ENCODE measurements at regions not wholly inside any gene's neighbourhood (a gene's known extent, or its start where the extent isn't known, plus 50 kb on each side); places are given as distances from the start of the nearest gene placed in this dataset.

DNA sequence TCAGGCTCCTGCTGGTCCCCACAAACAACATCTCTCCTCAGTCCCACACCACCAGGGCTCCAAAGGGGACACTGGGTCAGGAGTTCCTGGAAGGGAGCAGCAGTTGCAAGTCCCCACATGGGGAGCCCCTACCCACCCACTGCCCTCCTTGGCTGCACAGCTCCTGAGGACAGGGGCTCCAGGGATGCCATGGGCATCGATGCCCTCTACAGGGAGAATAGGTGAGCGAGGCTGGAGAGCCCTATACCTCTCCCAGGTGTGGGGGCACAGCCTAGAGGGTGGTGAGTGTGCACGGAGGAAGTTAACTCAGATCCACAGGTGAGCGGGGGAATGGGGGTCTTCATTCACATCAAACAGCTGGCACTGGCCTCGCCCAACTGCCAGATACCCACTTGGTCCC is 141.2 kb upstream of the LINGO1 start:
- no peaks in the 10 kb centered on the region for H3K27me3 ChIP-seq (ENCODE audit: insufficient read depth, low read length)
- no peaks in the 10 kb centered on the region for H3K4me1 ChIP-seq (ENCODE audit: insufficient read depth, low read length)
- no peaks in the 10 kb centered on the region for H3K36me3 ChIP-seq (ENCODE audit: insufficient read depth, low read length)
- no peaks in the 10 kb centered on the region for H3K9me3 ChIP-seq (ENCODE audit: insufficient read depth, low read depth, low read length)
- H3K9ac ChIP-seq (ENCODE audit: low read depth, low read length) = no peak overlapping the region
- no peak overlapping the region for H3K4me3 ChIP-seq (ENCODE audit: low read length)
- no peak overlapping the region for H3K27ac ChIP-seq (ENCODE audit: low read depth, low read length)
- WGBS = 92% methylated on average over 5 of the region's 5 CpGs

DNA sequence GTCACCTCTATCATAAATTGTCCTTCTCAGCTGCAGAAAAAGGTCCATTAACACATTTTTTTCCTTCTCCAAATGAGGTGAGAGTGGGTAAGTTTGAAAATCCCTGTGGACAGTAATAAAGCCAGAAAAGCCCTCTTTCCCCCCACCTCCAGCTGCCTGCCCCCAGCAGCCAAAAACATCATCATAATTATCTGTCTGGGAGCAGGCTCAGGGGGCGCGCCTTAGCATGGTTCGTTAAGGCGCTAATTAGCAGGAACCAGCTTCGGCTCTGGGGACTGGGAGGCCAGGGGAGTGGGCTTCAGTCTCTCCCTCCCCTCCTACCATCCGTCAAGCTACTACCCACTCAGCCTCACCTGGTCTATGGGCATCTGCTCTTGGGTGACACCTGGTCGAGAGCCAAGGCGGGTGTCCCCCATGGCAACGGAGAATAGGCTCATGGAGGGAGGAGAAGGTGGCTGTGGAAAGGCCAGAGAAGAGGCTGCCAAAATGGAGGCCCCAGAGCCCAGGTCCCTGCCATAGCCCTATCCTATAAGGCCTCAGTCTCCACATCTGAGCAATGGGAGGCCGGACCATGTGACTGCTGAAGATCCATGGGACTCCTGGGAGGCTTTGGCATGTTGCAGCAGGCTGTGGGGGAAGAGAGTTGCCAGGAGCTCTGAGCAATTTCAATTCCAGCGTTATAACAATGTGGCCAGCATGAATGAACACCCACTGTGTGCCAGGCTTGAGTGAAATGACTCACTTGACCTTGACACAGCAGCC is 140.1 kb upstream of the LINGO1 start:
- Histone ChIP-seq H3K4me1 (ENCODE audit: insufficient read depth, low read length) (no peaks in the 10 kb centered on the region), H3K36me3 (ENCODE audit: insufficient read depth, low read length) (no peaks in the 10 kb centered on the region), H3K4me3 (ENCODE audit: low read length) (no peak overlapping the region), H3K9me3 (ENCODE audit: insufficient read depth, low read depth, low read length) (no peaks in the 10 kb centered on the region), H3K27ac (ENCODE audit: low read depth, low read length) (no peak overlapping the region), H3K9ac (ENCODE audit: low read depth, low read length) (no peak overlapping the region), H3K27me3 (ENCODE audit: insufficient read depth, low read length) (no peaks in the 10 kb centered on the region)
- WGBS = 81% methylated on average over 11 of the region's 11 CpGs

DNA sequence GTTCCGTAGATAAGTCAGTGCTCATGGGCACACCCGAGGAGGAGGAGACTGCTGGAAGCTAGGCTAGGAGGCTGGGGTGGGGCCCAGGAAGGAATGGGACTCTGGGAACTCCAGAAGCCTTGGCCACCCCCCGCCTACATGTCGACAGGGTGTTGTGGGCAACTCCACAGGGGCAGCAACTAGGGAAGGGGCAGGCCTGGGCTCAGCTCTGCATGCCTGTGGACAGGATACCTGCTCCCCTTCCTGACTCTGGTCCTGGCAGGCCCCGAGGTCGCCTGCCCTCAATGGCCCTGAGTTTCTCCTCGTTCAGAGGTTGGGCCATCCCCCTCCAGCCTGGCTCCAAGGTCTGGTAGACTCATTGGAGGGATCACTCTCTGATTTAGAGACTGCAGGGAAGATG is 138.9 kb upstream of the LINGO1 start:
- Histone ChIP-seq H3K27ac (ENCODE audit: low read depth, low read length) (no peak overlapping the region), H3K27me3 (ENCODE audit: insufficient read depth, low read length) (no peaks in the 10 kb centered on the region), H3K4me1 (ENCODE audit: insufficient read depth, low read length) (no peaks in the 10 kb centered on the region), H3K9ac (ENCODE audit: low read depth, low read length) (no peak overlapping the region), H3K9me3 (ENCODE audit: insufficient read depth, low read depth, low read length) (no peaks in the 10 kb centered on the region), H3K36me3 (ENCODE audit: insufficient read depth, low read length) (no peaks in the 10 kb centered on the region), H3K4me3 (ENCODE audit: low read length) (no peak overlapping the region)
- WGBS = 89% methylated on average over 7 of the region's 7 CpGs

DNA sequence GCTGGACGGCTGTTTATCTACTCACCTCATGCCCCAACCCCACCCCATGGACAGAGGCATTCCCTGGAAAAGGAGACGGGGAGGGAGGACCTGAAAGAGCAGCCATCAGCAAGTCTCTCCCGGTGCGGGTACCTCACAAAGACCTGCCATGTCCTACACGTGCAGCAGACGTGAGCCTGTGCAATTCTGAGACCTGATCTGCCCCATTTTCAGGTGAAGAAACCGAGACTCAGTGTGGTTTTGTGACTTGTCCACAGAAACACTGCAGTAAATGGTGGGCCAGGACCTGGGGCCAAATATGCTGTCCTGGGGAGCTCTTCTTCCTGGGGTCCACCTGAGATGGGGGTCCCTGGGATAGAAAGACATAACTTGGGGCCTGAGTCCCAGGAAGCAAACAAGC is 137.0 kb upstream of the LINGO1 start:
- Histone ChIP-seq H3K27ac (ENCODE audit: low read depth, low read length) (no peak overlapping the region), H3K36me3 (ENCODE audit: insufficient read depth, low read length) (no peaks in the 10 kb centered on the region), H3K9ac (ENCODE audit: low read depth, low read length) (no peak overlapping the region), H3K27me3 (ENCODE audit: insufficient read depth, low read length) (no peaks in the 10 kb centered on the region), H3K9me3 (ENCODE audit: insufficient read depth, low read depth, low read length) (no peaks in the 10 kb centered on the region), H3K4me3 (ENCODE audit: low read length) (no peak overlapping the region), H3K4me1 (ENCODE audit: insufficient read depth, low read length) (no peaks in the 10 kb centered on the region)
- WGBS = 92% methylated on average over 7 of the region's 7 CpGs

DNA sequence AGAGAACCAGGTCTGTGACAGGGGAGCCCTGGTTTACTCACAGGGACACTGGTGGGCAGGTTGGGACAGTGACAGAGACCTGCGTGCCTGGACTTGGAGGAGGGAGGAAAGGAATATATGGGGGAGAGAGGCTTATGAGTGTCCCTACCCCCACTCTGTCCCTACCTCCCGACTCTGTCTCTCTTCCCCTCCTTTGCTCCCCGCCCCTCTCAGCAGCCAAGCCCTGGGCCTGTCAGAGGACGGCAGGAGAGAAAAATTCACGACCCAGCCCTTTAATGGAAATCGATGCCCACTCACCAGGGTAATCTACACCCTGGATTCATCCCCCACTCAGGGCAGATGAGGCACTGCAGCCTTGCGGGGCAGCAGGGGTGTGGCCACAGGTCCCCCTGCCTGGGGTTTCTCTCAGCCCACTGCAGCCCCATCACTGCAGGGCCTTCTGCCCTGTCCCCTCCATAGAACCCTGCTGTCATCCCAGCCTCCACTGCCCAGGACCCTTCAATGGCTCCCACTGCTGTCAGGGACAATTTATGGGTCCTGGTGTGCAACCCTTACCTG is 135.9 kb upstream of the LINGO1 start:
- peaks cover 5% of the 10 kb centered on the region; the same call in 1 of the 2 replicates for H3K4me1 ChIP-seq (ENCODE audit: insufficient read depth, low read length)
- no peak overlapping the region for H3K9ac ChIP-seq (ENCODE audit: low read depth, low read length)
- H3K36me3 ChIP-seq (ENCODE audit: insufficient read depth, low read length) = no peaks in the 10 kb centered on the region
- H3K27ac ChIP-seq (ENCODE audit: low read depth, low read length) = no peak overlapping the region
- 67% methylated on average over 7 of the region's 7 CpGs for WGBS
- H3K9me3 ChIP-seq (ENCODE audit: insufficient read depth, low read depth, low read length) = no peaks in the 10 kb centered on the region
- H3K4me3 ChIP-seq (ENCODE audit: low read length) = no peak overlapping the region
- no peaks in the 10 kb centered on the region for H3K27me3 ChIP-seq (ENCODE audit: insufficient read depth, low read length)

DNA sequence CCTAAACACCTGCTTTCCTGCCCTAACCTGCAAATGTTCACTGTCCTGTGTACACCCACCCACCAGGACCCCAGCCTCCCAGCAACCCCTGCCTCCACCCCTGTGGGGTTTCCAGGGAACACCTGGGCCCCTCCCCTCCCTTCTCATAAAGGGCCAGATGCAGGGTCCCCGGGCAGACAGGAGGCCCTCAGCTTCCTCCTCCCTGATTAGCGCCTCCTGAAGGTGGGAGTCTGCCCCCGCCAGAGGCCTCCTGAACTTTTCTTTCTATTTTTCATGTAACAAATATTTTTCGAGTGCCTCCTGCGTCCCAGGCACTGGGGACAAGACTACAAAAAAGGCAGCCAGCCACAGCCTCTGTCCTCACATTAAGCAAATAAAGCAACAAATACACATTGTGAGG is 135.4 kb upstream of the LINGO1 start:
- Histone ChIP-seq H3K36me3 (ENCODE audit: insufficient read depth, low read length) (no peaks in the 10 kb centered on the region), H3K27me3 (ENCODE audit: insufficient read depth, low read length) (no peaks in the 10 kb centered on the region), H3K9me3 (ENCODE audit: insufficient read depth, low read depth, low read length) (no peaks in the 10 kb centered on the region), H3K9ac (ENCODE audit: low read depth, low read length) (no peak overlapping the region), H3K4me3 (ENCODE audit: low read length) (no peak overlapping the region), H3K4me1 (ENCODE audit: insufficient read depth, low read length) (peaks cover 8% of the 10 kb centered on the region; the same call in 1 of the 2 replicates), H3K27ac (ENCODE audit: low read depth, low read length) (no peak overlapping the region)
- WGBS = 63% methylated on average over 5 of the region's 5 CpGs

DNA sequence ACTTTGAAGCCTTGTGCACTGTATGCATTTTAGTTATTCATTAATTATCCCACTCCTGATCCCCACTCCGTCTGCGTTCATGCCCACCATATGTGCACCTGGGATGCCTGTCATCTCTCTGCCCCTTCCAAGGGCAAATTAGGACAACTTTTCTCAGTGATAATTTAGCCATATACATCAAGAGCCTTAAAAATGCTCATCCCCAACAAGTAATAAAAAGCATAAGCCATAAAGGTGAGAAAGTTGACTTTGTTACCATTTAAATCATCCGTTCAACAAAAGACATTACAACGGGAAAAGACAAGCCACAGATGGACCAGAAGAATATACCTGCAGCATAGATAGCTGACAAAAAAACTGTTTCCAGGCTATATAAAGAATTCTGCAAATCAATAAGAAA is 131.4 kb upstream of the LINGO1 start:
- Histone ChIP-seq H3K27ac (ENCODE audit: low read depth, low read length) (no peak overlapping the region), H3K4me3 (ENCODE audit: low read length) (no peak overlapping the region), H3K9me3 (ENCODE audit: insufficient read depth, low read depth, low read length) (no peaks in the 10 kb centered on the region), H3K9ac (ENCODE audit: low read depth, low read length) (no peak overlapping the region), H3K4me1 (ENCODE audit: insufficient read depth, low read length) (peaks cover 8% of the 10 kb centered on the region; the same call in 1 of the 2 replicates), H3K36me3 (ENCODE audit: insufficient read depth, low read length) (no peaks in the 10 kb centered on the region), H3K27me3 (ENCODE audit: insufficient read depth, low read length) (no peaks in the 10 kb centered on the region)
- WGBS = 95% methylated on average over 4 of the region's 4 CpGs

DNA sequence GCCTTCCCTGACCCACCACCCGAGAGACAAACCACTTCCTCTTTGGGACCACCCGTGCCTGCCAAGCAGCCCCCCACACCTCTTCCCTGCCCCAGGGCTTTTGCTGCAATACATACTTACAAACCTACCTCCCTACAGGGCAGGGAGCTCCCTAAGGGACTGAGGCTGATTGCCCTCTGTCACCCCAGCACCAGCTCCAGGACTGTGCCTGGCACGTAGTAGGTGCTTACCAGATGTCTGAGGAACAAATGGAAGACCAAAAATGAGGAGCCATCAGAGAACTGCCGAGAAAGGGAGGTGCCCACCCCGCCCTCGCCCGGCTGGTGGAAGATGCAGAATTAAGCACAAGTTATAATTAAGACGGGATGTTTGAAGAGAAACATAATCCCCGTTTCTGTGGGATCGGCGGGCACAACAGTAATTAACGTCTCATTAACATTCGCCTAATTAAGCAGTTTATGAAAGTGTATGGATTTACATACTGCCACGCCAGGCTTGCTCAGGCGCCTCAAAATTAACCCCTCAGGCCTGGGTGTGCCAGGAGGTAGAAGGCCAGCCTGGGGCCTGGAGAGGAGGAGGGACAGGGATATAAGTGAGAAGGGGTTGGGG is 130.1 kb upstream of the LINGO1 start:
- peaks cover 8% of the 10 kb centered on the region; the same call in 1 of the 2 replicates for H3K4me1 ChIP-seq (ENCODE audit: insufficient read depth, low read length)
- no peaks in the 10 kb centered on the region for H3K9me3 ChIP-seq (ENCODE audit: insufficient read depth, low read depth, low read length)
- no peak overlapping the region for H3K9ac ChIP-seq (ENCODE audit: low read depth, low read length)
- no peak overlapping the region for H3K4me3 ChIP-seq (ENCODE audit: low read length)
- WGBS = 88% methylated on average over 15 of the region's 15 CpGs
- H3K27ac ChIP-seq (ENCODE audit: low read depth, low read length) = no peak overlapping the region
- no peaks in the 10 kb centered on the region for H3K36me3 ChIP-seq (ENCODE audit: insufficient read depth, low read length)
- H3K27me3 ChIP-seq (ENCODE audit: insufficient read depth, low read length) = no peaks in the 10 kb centered on the region

DNA sequence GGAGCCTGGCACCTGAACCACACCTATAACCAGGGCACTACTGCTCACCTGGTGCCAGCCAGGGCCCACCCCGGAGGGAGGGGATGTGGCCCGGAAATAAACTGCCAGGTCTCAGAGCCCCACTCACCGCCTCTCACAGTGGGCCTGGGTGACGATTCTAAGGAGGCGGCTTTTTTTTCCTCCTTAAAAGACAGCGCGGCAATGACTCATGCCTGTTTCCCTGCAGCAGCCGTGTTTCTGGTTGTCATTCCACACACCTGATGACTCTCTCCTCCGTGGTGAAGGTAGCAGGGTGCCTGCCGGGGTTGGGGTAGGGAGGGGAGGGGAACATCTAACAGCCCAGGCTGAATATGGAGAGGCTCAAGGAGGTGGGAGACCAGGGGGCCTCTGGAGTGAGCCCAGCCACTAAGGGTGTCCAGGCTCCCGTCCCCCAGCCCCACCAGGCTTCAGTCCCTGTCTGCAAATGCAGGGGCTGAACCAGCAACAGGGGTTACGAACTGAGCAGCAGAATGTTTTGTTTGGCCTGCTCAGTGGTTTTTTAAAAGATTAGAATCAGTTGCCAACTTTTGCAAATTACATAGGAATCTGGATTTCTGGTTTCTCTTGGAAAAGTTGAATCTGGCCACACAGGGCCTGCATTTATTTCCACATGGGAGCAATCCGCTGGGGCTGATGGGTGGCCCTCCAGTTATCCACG is 127.3 kb upstream of the LINGO1 start:
- 79% methylated on average over 12 of the region's 14 CpGs for WGBS
- Histone ChIP-seq H3K9ac (ENCODE audit: low read depth, low read length) (no peak overlapping the region), H3K36me3 (ENCODE audit: insufficient read depth, low read length) (no peaks in the 10 kb centered on the region)

DNA sequence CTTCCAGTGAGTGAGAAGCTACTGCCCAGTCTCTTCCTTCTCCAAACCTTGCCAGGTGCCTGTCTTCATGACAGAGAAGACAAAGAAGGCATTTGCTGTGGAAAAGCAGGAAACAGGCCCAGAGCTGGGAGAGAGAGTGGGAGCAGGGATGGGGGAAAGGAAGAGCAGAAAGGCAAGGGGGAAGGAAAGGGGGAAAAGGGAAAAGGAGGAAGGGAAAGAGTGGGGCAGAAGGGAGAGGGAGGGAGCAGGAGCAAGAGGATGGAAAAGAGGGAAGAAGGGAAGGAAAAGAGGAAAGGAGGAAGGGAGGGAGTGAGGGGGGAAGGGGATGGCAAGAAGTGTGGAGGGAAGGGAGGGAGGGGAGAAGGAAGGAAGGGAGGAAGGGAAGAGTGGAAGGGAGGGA is 121.2 kb upstream of the LINGO1 start:
- H3K27me3 ChIP-seq (ENCODE audit: insufficient read depth, low read length) = peaks cover 13% of the 10 kb centered on the region
- no peaks in the 10 kb centered on the region for H3K9me3 ChIP-seq (ENCODE audit: insufficient read depth, low read depth, low read length)
- H3K4me1 ChIP-seq (ENCODE audit: insufficient read depth, low read length) = no peaks in the 10 kb centered on the region
- H3K4me3 ChIP-seq (ENCODE audit: low read length) = no peak overlapping the region
- H3K36me3 ChIP-seq (ENCODE audit: insufficient read depth, low read length) = no peaks in the 10 kb centered on the region
- no peak overlapping the region for H3K9ac ChIP-seq (ENCODE audit: low read depth, low read length)
- no peak overlapping the region for H3K27ac ChIP-seq (ENCODE audit: low read depth, low read length)

More for the DNA sequence above, 127.3 kb upstream of the LINGO1 start:
- Histone ChIP-seq H3K4me1 (ENCODE audit: insufficient read depth, low read length) (peaks cover 8% of the 10 kb centered on the region; the same call in 1 of the 2 replicates), H3K27me3 (ENCODE audit: insufficient read depth, low read length) (no peaks in the 10 kb centered on the region), H3K4me3 (ENCODE audit: low read length) (no peak overlapping the region), H3K9me3 (ENCODE audit: insufficient read depth, low read depth, low read length) (no peaks in the 10 kb centered on the region), H3K27ac (ENCODE audit: low read depth, low read length) (no peak overlapping the region)

DNA sequence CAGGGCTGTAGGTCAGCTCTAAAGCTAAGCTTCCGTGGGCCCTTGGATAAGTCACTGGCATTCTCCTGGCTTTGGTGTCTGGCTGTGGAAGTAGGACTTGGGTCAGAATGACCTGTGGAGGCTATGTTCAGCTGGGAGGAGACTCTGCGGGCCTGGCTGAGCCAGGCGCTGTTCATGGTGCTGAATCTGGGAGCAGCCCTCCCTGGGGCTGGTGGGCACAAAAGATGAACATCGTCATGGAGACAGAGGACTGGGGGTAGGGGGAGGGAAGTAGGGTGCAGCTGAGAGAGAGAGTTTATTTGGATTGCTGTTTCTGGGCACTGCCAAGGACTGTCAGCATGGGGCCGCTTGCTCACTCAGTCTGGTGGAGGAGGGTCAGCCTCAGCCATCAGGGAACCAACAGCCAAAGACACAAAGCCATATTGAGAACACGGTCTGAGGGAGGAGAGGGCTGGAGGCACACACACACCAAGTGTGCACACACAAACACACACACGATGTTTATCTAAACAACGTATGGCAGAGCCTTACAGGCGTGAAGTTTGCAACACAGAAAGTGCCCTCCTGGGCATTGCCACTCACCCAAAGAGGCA is 120.7 kb upstream of the LINGO1 start:
- Histone ChIP-seq H3K36me3 (ENCODE audit: insufficient read depth, low read length) (no peaks in the 10 kb centered on the region), H3K4me1 (ENCODE audit: insufficient read depth, low read length) (no peaks in the 10 kb centered on the region), H3K4me3 (ENCODE audit: low read length) (no peak overlapping the region), H3K9me3 (ENCODE audit: insufficient read depth, low read depth, low read length) (no peaks in the 10 kb centered on the region), H3K27ac (ENCODE audit: low read depth, low read length) (no peak overlapping the region), H3K9ac (ENCODE audit: low read depth, low read length) (no peak overlapping the region), H3K27me3 (ENCODE audit: insufficient read depth, low read length) (peaks cover 13% of the 10 kb centered on the region)
- 42% methylated on average over 9 of the region's 9 CpGs for WGBS
